ENCODE measurements at regions not wholly inside any gene's neighbourhood (a gene's known extent, or its start where the extent isn't known, plus 50 kb on each side); places are given as distances from the start of the nearest gene placed in this dataset.
"Not testable (repeated sequence)": the region's sequence is repeated elsewhere in the genome, so short reads cannot be mapped to it uniquely, and the experiment has no call there.

DNA sequence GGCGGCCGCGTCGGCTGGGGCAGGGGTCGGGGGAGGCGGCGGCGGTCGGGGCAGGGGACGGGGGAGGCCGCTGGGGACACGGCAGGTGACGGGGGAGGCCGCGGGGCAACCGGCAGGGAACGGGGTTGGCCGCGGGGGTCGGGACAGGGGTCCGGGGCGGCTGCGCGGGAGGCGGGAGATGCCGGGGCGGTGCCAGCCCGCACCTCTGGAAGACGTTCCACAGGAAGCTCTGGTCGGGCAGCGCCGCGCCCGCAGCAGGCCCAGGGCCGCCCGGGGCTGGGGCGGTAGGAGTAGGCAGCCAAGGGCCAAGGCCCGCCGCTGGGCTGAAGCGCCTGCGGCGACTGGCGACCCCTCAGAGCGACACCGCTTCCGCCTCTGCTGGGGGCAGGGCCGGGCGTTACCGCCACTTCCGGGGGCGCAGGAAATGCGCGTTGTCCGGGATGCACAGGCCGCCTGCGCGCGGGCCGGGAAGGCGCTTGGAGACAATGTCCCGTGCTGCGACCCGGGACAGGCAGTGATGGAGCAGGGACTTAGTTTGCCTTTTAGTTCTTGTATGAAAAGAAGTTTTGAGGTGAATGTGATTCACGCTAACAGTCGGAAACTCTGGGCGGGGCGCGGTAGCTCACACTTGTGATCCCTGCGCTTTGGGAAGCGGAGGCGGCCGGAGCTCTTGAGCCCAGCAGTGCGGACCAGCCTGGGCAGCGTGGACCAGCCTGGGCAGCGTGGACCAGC, 110.0 kb upstream of the LPCAT1 start:
- DNase-seq = peak; percentile 77 to 83

DNA sequence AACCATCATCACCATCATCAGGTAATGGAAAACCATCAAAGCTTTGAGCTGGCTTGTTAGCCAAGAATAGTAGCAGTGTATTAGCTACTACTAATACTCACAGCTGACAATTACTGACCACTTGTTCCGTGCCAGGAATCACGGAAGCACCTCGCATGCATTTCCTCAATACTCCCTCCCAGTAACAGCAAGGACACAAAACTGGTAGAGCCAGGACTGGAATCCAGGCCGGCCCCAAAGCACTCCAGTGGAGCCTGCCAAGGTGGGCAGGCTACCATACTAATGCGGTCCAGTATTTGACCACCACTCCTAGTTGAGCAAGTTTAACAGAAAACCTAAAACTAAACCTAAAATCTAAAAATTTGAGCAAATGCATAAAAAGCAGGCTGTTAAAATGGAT, 107.2 kb upstream of the LPCAT1 start:
- DNase-seq = not testable (repeated sequence)

DNA sequence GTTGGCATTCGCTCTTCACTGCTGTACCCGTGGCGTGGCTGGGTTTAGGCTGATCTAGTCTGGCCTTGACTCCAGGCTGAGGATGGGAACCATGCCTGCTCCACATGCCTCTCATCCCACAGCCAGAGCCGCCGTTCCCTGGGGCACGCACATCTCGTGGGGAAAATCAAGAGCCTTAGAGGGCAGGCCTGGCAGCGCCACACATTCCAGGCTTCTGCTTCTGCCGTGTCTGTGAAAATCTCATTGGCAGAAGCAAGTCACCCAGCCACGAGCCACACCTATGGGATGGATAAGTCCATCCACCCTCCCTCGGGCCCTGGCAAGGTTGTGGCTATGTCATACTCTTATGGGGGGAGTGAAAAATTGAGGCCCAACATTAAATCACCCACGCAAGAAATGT, 102.6 kb upstream of the LPCAT1 start:
- DNase-seq = not testable (repeated sequence)

DNA sequence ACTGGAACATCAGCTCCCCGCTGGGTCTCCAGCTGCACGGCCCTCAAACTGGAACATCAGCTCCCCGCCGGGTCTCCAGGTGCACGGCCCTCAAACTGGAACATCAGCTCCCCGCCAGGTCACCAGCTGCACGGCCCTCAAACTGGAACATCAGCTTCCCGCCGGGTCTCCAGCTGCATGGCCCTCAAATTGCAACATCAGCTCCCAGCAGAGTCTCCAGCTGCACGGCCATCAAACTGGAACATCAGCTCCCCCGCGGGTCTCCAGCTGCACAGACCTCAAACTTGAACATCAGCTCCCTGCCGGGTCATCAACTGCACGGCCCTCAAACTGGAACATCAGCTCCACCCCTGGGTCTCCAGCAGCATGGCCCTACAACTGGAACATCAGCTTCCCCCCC, 95.8 kb upstream of the LPCAT1 start:
- DNase-seq = not testable (repeated sequence)

DNA sequence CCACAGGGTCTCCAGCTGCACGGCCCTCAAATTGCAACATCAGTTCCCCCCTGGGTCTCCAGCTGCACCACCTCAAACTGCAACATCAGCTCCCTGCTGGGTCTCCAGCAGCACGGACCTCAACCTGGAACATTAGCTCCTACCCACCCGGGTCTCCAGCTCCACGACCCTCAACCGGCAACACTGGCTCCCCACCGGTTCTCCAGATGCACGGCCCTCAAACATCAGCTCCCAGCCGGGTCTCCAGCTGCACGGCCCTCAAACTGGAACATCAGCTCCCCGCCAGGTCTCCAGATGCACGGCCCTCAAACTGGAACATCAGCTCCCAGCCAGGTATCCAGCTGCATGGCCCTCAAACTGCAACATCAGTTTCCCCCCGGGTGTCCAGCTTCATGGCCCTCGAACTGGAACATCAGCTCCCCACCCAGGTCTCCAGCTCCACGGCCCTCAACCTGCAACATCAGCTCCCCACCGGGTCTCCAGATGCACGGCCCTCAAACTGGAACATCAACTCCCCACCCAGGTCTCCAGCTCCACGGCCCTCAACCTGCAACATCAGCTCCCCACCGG, 94.6 kb upstream of the LPCAT1 start:
- DNase-seq = not testable (repeated sequence)

DNA sequence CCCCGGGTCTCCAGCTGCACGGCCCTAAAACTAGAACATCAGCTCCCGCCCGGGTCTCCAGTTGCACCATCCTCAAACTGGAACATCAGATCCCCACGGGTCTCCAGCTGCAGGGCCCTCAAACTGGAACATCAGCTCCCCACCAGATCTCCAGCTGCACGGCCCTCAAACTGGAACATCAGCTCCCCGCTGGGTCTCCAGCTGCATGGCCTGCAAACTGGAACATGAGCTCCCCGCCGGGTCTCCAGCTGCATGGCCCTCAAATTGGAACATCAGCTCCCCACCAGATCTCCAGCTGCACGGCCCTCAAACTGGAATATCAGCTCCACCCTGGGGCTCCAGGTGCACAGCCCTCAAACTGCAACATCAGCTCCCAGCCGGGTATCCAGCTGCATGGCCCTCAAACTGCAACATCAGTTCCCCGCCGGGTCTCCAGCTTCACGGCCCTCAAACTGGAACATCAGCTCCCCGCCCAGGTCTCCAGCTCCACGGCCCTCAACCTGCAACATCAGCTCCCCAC, 93.5 kb upstream of the LPCAT1 start:
- not testable (repeated sequence) for DNase-seq

DNA sequence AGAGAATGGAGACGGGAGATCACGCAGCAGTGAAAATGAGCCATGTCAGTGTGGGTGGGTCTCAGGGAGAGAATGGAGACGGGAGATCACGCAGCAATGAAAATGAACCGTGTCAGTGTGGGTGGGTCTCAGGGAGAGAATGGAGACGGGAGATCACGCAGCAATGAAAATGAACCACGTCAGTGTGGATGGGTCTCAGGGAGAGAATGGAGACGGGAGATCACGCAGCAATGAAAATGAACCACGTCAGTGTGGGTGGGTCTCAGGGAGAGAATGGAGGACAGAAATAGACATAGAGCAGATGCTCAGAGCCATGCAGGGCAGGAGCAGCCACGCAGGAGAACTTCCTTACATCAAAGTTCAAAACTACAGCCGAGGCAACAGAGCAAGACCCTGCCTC, 89.8 kb upstream of the LPCAT1 start:
- DNase-seq = not testable (repeated sequence)

DNA sequence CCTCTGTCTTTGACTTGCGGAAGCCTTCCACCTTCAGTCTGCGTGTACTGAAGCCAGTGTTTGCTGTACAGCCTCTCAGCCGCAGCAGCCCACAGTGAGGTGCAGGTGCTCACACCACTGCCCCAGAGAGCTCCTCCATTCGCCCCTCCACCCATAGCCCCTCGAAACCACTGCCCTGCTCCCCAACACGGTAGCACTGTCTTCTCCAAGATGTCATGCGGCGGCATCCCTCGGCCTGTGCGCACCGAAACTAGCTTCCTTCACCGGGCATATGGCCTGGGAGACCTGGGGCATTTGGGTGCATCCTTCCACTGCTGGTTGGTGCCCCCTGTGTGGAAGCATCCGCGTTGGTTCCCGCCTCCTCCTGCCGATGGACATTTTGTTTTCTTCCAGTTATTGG, 86.8 kb upstream of the LPCAT1 start:
- not testable (repeated sequence) for DNase-seq

DNA sequence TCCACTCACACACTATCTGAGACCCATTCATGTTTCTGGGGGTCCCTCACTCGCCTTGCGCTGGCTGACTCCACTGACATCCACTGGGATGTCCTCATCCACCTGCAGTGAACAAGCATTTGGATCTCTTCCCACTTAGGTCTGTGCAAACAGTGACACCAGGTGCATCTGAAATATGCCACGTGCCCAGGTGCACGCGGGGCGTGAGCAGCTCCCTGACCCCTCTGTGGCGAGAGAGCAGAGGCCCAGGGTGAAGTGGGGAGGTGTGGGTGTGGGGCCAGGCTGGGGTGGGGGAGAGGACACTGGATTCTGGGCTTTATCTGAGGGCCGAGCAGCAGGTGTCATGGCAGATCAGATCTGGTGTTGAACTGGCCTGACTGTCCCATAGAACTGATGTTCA, 85.4 kb upstream of the LPCAT1 start:
- not testable (repeated sequence) for DNase-seq

DNA sequence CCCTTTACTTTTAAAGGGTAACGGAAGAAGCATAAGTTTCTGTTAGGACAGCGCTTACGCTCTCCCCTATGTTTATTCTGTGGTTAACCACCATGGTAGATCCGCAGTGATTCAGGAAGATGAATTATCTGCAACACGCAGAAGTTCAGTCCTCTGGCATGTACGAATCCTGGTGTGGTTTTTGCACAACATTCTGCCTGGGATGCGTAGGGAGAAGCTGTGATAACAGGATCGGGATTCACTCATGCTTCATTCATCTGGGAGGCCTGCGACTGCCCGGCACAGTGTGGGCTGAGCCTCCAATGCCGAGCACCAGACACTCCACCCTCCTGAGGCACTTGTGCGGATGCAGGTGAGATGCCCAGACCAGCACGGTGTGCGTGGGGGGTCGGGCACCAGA, 84.6 kb upstream of the LPCAT1 start:
- DNase-seq = peak in 1 of 2 experiments; percentile 12

DNA sequence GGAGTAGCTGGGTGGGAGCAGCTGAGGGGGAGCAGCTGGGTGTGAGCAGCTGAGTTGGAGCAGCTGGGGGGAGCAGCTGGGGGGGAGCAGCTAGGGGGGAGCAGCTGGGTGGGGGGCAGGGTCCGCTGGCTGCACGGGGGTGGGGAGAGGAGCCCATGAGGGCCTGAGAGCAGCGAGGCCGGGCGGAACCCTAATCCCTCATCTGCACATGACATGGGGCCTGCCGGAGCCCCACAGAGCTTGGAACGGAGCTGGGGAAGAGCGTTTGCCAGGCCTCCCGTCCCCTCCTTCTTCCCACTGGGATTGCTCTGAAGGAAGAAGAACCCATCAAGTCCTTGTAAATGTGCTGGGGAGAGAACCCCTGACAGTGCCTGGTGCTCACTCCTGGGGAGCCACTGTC, 83.2 kb upstream of the LPCAT1 start:
- not testable (repeated sequence) for DNase-seq

DNA sequence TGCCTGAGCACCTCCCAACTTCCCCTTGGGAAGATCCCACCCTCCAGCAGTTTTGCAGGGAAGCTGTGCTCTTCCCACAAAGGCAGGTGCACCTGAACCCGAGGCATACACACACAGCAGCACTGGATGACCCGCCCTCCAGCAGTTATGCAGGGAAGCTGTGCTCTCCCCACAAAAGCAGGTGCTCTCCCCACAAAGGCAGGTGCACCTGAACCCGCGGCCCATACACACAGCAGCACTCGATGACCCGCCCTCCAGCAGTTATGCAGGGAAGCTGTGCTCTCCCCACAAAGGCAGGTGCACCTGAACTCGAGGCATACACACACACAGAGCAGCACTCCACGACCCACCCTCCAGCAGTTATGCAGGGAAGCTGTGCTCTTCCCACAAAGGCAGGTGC, 80.2 kb upstream of the LPCAT1 start:
- DNase-seq = not testable (repeated sequence)

DNA sequence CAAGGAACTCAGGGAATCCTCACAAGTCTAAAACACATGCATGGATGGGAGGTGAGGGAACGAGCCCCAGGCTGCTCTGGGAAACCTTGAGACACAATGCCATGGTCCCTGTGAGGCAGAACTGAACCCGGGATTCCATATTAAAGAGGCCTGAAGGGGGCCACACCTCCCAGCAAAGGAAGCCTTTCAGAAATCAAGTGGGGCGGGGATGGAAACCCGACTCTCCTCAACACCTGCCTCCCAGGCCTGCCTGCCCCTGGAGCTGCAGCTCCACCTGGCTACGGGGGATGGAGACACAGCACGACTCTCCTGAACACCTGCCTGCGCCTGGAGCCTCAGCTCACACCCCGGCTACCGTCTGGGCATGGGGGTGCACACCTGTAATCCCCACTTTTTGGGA, 77.8 kb upstream of the LPCAT1 start:
- DNase-seq = not testable (repeated sequence)

DNA sequence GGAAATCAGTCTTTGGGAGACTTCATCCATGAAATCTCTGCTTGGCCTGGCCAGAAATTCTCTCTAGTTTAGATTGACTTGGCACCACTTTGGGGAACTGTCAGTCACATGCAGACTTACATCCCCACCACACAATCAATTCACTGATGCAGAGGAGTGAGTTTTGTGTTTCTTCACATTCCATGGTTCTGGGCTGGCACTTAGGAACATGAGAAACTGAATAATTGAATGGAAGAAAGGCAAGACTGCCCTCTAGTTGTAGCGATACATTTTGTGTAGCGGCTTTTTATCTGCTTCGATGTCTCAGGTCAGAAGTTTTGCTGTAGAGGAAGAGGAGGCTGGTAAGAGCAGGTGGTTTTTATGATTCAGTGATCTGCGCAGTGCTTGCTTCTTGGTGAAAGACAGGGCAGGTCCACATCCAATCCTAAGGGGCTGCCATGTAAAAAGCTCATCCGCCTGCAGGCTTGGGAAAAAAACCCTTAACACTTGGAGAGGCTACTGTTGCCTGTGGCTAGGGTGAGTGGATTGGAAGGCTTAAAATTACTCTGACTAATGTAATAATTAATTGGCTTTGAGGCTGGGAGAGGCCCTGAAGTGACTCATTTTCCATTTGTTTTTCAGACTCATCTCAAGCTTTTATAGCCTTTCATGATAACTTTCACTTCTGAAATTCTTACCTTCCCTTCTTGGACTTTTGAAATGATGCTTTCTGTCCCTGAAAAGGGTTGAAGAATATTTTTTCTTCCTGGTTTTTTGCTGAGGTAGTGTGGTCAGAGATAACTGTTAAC, 75.4 kb upstream of the LPCAT1 start:
- DNase-seq = not testable (repeated sequence)

DNA sequence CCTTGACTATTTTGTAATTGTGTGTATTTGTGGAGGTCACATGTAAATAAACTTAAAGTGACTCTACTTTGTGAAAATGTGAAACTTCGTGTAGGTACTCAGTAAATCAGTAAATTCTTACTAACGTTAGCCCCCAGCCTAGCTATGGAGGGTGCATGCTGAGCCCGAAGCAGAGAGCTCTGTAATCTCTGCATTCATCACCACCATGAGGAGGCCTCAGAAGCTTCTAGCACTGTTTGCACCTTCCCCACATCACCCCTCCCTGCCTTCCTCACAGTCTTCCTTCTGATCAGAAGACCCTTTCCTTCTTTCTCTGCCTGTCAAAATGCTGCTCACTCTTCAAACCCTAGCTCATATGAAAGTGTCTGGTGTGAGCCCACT, 73.3 kb upstream of the LPCAT1 start:
- not testable (repeated sequence) for DNase-seq

DNA sequence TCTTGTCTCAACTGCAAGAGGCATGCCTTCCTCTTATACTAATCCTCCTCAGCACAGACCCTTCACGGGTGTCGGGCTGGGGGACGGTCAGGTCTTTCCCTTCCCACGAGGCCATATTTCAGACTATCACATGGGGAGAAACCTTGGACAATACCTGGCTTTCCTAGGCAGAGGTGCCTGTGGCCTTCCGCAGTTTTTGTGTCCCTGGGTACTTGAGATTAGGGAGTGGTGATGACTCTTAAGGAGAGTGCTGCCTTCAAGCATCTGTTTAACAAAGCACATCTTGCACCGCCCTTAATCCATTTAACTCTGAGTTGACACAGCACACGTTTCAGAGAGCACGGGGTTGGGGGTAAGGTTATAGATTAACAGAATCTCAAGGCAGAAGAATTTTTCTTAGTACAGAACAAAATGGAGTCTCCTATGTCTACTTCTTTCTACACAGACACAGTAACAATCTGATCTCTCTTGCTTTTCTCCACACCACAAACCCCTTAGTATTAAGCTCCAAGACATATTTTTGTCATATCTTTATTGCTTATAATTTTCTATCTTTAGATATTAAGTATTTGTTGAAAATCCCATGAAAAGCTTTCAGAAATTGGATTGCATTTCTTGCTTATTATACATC, 72.8 kb upstream of the LPCAT1 start:
- DNase-seq = not testable (repeated sequence)

DNA sequence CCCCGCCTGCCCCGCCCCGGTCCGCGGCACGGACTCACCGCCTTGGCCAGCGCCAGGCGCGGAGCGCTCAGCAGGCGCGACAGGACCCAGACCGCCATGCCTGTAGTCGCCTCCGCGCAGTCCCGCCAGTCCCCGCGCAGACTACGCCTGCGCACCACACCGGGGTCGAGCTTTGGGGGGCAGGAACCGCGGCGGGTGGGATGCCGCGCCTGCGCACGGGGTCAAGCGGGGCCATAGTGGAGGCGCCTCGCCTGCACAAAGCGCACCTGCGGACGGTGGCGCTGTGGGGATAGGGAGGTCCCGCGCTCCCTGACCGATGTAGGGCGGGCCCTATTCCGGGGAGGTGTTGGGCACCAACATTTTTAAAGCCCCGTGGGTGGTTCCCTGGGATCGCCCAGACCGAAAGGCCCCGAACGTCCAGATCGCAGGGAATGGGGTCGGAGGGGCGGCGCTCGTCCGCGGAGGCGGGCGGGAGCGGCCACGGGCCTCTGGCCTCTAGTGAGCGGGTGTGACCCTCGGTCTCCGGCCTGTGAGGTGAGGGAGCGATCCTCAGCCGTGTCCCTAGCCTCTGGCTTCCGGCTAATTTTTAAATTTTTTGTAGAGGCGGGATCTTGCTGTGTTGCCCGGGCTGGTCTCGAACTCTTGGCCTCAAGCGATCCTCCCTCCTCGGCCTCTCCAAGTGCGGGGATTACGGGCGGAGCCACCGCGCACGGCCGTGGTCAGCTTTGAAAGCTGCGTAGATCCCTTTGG, 70.8 kb upstream of the LPCAT1 start:
- DNase-seq = peak; percentile 73 to 79

DNA sequence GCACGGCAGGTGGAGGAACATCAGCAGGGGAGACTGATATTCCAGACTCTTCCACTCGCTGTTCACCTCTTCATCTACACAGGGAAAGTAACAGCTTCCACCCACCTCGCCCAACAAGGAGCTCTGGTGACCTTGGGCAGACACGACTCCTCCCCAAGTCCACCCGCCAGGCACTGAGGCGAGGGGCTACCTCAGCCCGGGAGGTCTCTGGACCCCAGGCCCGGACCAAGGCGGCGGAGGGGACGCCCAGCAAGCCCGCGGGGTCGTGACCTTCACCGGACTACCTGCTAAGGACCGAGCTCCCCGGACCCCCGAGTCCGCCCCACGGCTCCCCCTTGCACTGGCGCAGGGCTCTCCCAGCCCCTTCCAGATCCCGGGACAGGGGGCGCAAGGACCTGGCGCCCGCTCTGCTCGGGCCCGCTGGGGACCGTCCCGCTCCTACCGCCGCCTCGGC, 70.2 kb upstream of the LPCAT1 start:
- DNase-seq = no peak

DNA sequence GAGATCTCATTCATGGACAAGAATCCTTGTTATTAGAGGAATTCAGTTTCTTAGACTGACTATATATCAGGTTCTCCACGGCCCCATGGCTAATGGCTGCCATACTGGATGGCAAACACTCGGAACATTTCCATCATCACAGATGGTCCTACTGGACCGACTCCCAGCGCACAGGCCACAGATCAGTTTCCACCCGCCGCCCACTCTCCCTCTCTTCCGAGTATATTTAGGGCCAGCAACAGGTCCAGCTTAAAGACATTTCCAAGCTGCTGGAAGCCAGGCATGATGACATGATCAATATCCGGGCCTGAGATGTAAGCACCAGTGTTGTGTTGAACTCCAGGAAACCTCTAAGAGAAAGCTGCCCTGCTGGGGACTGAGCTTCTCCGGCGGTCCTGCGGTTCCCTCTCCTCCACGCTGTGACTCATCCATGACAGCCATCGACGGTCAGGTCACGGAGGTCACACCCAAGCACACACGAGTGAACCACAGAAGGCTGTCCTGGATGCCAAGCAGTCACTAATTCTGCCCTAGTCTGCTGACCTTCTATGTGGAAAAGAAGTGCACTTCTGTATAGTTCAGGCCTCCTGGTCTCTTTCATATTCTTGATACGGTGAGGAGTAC, 64.4 kb upstream of the LPCAT1 start:
- DNase-seq = not testable (repeated sequence)

DNA sequence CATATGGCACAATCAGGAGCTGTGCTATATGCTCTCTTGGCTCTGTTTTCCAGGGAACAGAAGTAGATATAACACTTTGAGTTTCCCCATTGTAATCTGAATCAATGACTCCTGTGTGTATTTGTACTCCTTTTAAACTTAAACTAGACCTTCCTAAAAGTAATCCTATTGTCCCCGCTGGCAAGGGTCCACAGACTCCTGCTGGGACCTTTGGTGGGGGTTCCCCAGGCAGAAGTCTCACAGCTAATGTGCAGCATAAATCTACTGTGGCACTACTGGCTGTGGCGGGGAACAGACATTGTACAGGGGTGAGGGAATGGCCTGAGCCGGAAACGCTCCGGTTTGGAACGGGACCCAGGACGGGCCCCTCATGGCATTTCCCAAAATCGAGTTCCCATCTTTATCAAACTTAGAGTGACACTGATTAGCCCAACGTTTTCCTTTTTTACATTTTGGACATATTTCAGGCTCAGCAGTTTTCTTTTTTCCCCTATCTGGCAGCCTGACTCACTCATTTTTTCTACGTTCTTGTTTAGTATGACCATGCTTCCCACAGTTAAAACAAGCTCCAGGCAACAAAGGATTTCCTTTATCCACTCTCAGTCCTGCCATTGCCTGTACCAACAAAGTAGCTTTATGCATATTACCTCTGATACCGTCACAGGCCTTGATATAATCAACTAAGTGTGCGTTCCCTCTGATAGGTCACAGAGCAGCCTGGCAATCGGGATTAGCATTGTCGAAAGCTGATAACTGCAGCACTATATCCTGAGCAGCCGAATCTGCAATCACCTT, 59.5 kb upstream of the LPCAT1 start:
- not testable (repeated sequence) for DNase-seq

DNA sequence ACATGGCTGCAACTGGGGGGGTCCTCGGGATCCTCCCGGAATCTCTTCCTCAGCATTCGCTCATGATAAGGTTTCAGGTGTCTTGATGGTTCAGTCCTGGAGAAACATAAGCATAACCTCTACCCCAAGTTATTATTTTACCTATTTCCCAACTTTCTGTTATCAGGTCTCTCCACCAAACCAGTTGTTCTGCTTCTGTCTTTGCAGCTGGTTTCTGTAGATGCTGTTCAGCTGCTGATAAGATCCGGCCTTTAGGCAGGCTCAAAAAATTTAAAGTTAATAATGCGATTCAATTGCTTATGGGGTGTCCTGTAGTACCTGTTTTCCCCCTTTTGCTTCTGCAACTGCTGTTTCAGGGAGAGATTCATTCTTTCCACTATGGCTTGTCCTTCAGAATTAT, 55.6 kb upstream of the LPCAT1 start:
- DNase-seq = not testable (repeated sequence)
